Stimulated activated CD8-positive, alpha-beta memory T cell treated with anti-CD3 and anti-CD28 coated beads, Interleukin-4, amount 100 ng/mL, for 4 hours (primary cell): ENCODE measurements at regions not wholly inside any gene's neighbourhood (a gene's known extent, or its start where the extent isn't known, plus 50 kb on each side); places are given as distances from the start of the nearest gene placed in this dataset.

ENCODE experiments used
- DNase-seq, 2 donors: peaks; one replicate each; pipeline ENCODE4 v3.0.0-alpha.2; 2020; ENCODE audit warnings: low read depth in 2 of 2, low spot score in 1 of 2

GRCh38 chr19:27776524-27776923 is 1436.4 kb downstream of the UQCRFS1 start:
- DNase-seq, result no peak

DNA sequence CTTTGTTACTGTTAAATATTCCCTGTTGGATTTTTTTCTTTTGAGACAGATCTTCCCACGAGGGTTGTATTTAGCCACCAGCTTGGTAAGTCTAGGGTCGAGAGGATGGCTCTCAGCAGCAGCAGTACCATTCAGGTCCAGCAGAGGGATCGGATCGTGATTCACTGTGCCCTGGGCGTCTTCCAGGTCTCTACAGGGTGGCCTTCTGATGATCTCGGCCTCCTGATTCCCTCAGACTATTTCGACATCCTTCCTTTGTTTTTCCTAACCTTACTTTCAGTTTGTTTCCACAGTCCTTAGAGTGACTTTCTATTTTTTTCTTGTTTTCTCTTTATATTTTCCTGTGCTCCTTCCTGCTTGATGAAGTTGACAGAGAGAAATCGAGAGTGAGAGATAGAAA is 1436.9 kb downstream of the UQCRFS1 start:
- no peak for DNase-seq

GRCh38 chr19:27775395-27775794 is 1437.6 kb downstream of the UQCRFS1 start:
- DNase-seq, result no peak

- DNase-seq, result no peak
These were observed 1438.1 kb downstream of the UQCRFS1 start for GRCh38 chr19:27774827-27775226.

DNA sequence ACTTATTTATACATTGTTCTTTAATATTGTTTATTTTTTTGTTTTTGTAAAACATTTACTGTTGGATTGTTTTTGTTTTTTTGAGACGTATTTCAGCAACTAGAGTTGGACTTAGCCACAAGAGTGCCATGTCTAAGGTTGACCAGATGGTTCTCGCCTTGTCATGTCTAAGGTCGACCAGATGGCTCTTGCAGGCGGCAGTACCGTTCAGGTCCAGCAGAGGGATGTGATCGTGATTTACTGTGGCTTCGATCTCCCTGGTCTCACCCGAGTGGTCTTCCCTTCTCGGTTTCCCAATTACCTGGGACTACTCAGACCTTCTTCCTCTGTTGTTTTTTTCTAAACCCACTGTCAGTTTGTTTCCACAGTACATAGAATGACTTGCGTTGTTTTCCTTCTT is 1438.6 kb downstream of the UQCRFS1 start:
- DNase-seq, result no peak

- no peak for DNase-seq
These were observed 1439.4 kb downstream of the UQCRFS1 start for GRCh38 chr19:27773318-27774094.

DNA sequence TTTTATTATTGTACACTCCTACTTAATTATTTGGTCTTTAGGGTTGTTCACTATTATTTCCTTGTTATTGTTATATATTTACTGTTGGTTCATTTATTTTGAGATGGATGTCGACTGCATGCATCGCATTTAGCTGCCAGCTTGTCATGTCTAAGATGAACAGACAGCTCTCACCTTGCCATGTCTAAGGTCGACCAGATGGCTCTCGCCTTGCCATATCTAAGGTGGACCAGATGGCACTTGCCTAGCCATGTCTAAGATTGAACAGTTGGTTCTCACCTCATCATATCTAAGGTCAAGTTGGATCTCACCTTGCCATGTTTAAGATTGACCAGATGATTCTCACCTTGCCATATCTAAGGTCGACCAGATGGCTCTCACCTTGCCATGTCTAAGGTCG is 1440.9 kb downstream of the UQCRFS1 start:
- DNase-seq, result no peak

DNA sequence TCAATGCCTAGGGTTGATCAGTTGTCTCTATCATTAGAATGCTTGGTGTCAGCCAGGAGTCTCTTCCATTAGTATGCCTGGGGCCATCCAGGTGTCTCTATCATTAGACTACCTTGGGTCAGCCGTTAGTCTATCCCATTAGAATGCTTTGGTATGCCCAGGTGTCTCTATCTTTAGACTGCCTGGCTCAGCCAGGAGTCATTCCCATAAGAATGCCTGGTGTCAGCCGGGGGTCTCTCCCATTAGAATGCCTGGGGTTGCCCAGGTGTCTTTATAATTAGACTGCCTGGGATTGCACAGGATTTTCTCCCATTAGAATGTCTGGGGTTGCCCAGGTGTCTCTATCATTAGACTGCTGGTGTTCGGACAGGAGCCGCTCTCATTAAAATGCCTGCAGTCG is 1442.9 kb downstream of the UQCRFS1 start:
- DNase-seq, result no peak

- no peak for DNase-seq
These were observed 1445.7 kb downstream of the UQCRFS1 start for GRCh38 chr19:27767234-27767633.

DNA sequence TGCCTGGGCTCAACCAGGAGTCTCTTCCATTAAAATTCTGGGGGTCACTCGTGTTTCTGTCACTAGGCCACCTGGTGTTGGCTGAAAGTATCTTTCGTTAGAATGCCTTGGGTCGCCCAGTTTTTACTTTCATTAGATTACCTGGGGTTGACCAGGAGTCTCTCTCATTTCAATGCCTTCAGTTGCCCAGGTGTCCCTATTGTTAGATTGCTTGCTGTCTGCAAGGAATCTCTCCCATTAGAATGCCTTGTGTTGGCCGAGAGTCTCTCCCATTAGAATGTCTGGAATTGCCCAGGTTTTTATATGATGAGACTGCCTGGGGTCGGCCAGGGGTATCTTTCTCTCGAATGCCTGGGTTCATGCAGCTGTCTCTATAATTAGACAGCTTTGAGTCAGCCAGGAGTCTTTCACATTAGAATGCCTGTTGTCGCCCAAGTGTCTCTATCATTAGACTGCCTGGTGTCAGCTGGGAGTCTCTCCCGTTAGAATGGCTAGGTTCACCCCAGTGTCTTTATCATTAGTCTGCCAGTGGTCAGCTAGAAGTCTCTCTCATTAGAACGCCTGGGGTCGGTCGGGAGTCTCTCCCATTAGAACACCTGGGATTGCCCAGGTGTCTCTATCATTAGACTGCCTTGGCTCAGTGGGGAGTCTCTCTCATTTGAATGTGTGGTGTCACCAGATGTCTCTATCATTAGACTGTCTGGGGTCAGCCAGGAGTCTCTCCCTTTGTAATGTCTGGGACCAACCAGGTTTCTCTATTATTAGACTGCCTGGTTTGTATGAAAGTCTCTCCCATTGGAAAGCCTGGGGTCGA is 1446.8 kb downstream of the UQCRFS1 start:
- DNase-seq, result no peak

- DNase-seq, result no peak
These were observed 1447.6 kb downstream of the UQCRFS1 start for GRCh38 chr19:27765397-27765796.

DNA sequence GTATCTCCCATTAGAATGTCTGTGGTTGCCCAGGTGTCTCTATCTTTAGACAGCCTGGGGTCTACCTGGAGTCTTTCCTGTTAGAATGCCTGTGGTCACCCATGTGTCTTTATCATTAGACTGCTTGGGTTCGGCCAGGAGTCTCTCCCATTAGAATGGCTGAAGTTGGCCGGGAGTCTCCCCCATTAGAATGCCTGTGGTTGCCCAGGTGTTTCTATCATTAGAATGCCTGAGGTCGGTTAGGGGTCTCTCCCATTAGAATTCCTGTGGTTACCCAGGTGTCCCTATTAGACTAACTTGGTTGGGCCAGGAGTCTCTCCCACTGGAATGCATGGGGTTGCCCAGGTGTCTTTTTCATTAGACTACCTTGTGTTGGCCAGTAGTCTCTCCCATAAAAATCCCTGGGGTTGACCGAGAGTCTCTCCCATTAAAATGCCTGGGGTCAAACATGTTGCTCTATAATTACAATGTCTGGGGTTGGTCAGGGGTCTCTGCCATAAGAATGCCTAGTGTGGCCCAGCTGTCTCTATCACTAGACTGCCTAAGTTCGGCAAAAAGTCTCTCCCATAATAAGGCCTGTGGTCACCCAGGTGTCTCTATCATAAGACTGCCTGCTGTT is 1448.7 kb downstream of the UQCRFS1 start:
- no peak for DNase-seq

DNA sequence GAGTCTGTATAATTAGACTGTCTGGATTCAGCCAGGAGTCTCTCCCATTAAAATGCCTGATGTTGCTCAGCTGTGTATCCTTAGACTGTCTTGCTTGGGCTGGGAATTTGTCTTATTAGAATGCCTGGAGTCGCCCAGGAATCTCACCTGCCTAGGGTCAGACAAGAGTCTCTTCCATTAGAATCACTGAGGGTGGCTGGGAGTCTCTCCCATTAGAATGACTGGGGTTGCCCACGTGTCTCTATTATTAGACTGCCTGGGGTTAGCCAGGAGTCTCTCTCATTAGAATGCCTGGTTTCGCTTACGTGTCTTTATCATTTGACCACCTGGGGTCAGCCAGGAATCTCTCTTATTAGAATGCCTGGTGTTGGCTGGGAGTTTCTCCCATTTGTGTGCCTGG is 1450.0 kb downstream of the UQCRFS1 start:
- DNase-seq, result no peak

DNA sequence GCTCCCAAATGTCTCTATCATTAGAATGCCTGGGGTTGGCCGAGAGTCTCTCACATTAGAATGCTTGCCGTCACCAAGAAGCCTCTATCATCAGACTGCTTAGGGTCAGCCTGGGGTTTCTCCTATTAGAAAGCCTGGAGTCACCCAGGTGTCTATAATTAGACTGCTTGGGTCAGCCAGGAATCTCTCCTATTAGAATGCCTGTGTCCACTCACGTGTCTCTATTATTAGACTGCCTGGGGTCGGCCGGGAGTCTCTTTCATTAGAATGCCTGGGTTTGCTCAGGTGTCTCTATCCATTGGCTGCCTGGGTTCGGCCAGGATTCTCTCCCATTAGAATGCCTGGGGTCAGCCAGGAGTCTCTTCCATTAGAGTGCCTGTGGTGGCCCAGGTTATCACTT is 1453.1 kb downstream of the UQCRFS1 start:
- DNase-seq, result no peak

DNA sequence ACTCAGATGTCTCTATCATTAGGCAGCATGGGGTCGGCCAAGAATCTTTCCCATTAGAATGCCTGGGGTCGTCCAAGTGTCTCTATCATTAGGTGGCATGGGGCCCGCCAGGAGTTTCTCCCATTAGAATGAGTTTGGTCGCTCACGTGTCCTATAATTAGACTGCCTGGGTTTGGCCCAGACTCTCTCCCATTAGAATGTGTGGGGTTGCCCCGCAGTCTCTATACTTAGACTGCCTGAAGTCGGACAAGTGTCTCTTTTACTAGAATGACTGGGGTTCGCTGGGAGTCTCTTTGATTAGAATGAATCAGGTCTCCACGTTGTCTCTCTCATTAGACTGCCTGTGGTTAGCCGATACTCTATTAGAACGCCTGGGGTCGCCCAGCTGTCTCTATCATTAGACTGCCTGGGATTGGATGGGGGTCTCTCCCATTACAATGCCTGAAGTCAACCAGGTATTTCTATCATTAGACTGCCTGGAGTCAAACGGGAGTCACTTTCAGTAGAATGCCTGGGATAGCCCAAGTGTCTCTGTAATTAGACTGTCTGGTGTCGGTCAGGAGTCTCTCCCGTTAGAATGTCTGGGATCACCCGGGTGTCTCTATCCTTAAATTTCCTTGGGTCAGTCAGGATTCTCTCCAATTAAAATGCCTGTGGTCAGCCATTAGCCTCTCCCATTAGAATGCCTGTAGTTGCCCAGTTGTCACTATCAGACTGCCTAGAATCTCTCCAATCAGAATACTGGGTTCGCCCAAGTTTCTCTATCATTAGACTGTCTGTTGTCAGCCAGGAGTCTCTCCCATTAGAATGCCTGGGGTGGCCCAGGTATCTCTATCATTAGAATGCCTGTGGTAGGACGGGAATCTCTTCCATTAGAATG is 1454.1 kb downstream of the UQCRFS1 start:
- DNase-seq, result no peak

- DNase-seq, result no peak
These were observed 1458.3 kb downstream of the UQCRFS1 start for GRCh38 chr19:27754700-27755099.

GRCh38 chr19:27753622-27754021 is 1459.3 kb downstream of the UQCRFS1 start:
- no peak for DNase-seq

DNA sequence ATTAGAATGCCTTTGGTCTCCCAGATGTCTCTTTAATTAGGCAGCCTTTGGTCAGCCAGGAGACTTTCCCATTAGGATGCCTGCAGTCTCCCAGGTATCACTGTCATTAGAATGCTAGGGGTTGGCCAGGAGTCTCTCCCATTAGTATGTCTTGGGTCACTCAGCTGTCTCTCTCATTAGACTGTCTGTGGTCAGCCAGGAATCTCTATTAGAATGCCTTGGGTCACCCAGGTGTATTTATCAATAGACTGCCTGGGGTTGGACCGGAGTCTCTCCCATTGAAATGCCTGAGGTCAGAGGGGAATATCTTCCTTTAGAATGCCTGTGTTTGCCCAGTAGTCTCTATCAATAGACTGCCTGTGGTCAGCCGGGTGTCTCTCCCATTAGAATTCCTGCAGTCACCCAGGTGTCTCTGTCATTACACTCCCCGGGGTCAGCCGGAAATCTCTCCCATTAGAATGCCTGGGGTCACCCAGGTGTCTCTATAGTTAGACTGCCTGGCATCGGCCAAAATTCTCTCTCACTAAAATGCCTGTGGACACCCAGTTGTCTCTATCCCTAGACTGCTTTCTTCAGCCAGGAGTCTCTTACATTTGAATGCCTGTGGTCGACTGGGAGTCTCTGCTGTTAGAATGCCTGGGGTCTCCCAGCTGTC is 1460.3 kb downstream of the UQCRFS1 start:
- DNase-seq, result no peak

- no peak for DNase-seq
These were observed 1461.9 kb downstream of the UQCRFS1 start for GRCh38 chr19:27751044-27751391.

DNA sequence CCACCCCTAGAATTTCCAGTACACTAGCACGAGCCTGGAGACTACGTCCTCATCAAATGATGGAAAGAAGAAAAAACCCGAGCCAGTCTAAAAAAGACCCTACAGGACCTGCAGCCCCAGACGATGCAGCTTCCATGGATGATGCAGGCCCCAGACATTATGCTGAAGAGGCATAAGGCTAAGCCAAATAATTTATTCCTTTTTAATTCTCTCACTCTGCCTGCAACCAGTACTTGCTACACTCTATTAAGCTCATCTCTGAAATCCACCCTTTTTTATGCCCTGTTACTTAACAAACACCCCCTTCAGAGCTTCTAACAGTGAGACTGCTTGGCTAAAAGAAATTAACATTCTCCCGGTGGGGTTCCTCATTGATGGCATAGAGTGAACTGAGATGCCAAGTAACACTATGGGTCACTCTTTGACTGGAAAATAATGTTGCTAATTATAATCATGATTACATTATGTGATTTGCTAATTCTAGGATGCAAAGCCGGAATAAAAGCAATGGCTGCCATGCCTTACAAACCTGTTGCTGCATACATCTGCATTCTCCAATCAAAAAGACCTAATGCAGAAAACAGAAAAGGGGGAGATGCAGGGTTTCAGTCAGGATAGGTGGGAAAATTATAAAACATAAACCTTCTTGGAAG is 1462.4 kb downstream of the UQCRFS1 start:
- DNase-seq, result no peak
